ENCODE measurements at regions not wholly inside any gene's neighbourhood (a gene's known extent, or its start where the extent isn't known, plus 50 kb on each side); places are given as distances from the start of the nearest gene placed in this dataset.

DNA sequence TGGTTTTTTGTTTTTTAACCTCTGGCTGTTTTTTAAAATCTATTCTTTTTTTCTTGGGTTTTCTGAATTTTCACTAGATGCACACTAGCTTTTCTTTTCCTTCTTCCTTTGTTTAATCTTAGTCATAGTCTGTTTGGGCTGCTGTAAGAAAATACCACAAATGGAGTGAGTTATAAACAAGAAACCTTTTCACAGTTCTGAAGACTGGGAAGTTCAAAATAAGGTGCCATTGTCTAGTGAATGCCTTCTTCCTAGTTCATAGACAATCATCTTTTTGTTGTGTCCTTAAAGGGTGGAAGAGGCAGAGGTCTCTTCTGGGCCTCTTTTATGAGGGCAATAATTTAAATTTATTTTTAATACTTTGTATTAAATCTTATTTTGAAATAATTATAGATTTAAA is 532.9 kb upstream of the ANO5 start:
- TF ChIP-seq, protein P1, sequence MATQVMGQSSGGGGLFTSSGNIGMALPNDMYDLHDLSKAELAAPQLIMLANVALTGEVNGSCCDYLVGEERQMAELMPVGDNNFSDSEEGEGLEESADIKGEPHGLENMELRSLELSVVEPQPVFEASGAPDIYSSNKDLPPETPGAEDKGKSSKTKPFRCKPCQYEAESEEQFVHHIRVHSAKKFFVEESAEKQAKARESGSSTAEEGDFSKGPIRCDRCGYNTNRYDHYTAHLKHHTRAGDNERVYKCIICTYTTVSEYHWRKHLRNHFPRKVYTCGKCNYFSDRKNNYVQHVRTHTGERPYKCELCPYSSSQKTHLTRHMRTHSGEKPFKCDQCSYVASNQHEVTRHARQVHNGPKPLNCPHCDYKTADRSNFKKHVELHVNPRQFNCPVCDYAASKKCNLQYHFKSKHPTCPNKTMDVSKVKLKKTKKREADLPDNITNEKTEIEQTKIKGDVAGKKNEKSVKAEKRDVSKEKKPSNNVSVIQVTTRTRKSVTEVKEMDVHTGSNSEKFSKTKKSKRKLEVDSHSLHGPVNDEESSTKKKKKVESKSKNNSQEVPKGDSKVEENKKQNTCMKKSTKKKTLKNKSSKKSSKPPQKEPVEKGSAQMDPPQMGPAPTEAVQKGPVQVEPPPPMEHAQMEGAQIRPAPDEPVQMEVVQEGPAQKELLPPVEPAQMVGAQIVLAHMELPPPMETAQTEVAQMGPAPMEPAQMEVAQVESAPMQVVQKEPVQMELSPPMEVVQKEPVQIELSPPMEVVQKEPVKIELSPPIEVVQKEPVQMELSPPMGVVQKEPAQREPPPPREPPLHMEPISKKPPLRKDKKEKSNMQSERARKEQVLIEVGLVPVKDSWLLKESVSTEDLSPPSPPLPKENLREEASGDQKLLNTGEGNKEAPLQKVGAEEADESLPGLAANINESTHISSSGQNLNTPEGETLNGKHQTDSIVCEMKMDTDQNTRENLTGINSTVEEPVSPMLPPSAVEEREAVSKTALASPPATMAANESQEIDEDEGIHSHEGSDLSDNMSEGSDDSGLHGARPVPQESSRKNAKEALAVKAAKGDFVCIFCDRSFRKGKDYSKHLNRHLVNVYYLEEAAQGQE (IDR thresholded peaks at IDR 0.05; ENCODE audit: insufficient read depth in 1 of 2, low read depth in 2 of 2, low read length in 2 of 2) = no peak
- no peak for TF ChIP-seq POLR2AphosphoS5 (IDR thresholded peaks at IDR 0.05; ENCODE audit: low read depth, low read length)
